ENCODE measurements at regions not wholly inside any gene's neighbourhood (a gene's known extent, or its start where the extent isn't known, plus 50 kb on each side); places are given as distances from the start of the nearest gene placed in this dataset.
A peak's percentile ranks its signal among the peaks of the same experiment; 100 is the strongest.

DNA sequence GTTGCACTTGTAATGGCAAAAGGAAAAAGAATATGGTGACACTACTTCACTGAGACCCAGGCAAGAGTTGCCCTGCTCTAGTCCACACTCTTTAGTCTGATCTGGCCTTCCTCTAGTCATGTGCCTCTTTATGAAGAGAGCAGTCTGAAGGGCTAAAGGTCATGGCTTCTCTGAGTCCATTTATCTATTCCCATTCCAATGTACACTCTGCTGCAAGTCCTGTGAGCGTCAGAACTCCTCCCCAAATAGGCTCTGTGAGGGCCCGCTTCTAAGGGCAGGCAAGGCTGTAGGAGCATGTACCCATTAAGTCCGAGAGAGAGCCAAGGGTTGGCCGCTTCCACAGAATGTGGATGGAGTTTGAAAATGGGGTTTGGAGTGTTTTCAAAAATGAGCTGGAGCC lies 209.3 kb downstream of the AHR start (continued):
- TF ChIP-seq, protein P1, sequence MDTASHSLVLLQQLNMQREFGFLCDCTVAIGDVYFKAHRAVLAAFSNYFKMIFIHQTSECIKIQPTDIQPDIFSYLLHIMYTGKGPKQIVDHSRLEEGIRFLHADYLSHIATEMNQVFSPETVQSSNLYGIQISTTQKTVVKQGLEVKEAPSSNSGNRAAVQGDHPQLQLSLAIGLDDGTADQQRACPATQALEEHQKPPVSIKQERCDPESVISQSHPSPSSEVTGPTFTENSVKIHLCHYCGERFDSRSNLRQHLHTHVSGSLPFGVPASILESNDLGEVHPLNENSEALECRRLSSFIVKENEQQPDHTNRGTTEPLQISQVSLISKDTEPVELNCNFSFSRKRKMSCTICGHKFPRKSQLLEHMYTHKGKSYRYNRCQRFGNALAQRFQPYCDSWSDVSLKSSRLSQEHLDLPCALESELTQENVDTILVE (CRISPR knock-in tag; IDR thresholded peaks at IDR 0.05), result peak; percentile 55; the same call in 1 of the 2 replicates
- peak; percentile 83; the same call in 1 of the 2 replicates for TF ChIP-seq ZNF292 (CRISPR knock-in tag; IDR thresholded peaks at IDR 0.05; ENCODE audit: borderline replicate concordance, low read depth)
- TF ChIP-seq ZEB1 (IDR thresholded peaks at IDR 0.05; ENCODE audit: insufficient replicate concordance, low read depth), result no peak
- TF ChIP-seq SMAD3 (CRISPR knock-in tag; IDR thresholded peaks at IDR 0.05), result peak; percentile 45; the same call in 1 of the 2 replicates
- no peak for TF ChIP-seq ETV5 (CRISPR knock-in tag; IDR thresholded peaks at IDR 0.05; ENCODE audit: borderline replicate concordance)
- TF ChIP-seq ZNF629 (CRISPR knock-in tag; conservative IDR thresholded peaks at IDR 0.05), result peak; percentile 99
- TF ChIP-seq ZSCAN9 (CRISPR knock-in tag; IDR thresholded peaks at IDR 0.05; ENCODE audit: borderline replicate concordance), result peak; percentile 37; the same call in 1 of the 2 replicates
- TF ChIP-seq ZNF235 (CRISPR knock-in tag; IDR thresholded peaks at IDR 0.05; ENCODE audit: borderline replicate concordance), result no peak
- no peak for TF ChIP-seq ATAD3A (CRISPR knock-in tag; IDR thresholded peaks at IDR 0.05)
- TF ChIP-seq ZNF3 (CRISPR knock-in tag; IDR thresholded peaks at IDR 0.05), result peak; percentile 43; the same call in 1 of the 2 replicates
- TF ChIP-seq ZNF121 (CRISPR knock-in tag; IDR thresholded peaks at IDR 0.05), result peak; percentile 85
- TF ChIP-seq, protein P2, sequence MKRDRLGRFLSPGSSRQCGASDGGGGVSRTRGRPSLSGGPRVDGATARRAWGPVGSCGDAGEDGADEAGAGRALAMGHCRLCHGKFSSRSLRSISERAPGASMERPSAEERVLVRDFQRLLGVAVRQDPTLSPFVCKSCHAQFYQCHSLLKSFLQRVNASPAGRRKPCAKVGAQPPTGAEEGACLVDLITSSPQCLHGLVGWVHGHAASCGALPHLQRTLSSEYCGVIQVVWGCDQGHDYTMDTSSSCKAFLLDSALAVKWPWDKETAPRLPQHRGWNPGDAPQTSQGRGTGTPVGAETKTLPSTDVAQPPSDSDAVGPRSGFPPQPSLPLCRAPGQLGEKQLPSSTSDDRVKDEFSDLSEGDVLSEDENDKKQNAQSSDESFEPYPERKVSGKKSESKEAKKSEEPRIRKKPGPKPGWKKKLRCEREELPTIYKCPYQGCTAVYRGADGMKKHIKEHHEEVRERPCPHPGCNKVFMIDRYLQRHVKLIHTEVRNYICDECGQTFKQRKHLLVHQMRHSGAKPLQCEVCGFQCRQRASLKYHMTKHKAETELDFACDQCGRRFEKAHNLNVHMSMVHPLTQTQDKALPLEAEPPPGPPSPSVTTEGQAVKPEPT (CRISPR knock-in tag; IDR thresholded peaks at IDR 0.05; ENCODE audit: low read depth), result no peak
- TF ChIP-seq ZNF224 (CRISPR knock-in tag; IDR thresholded peaks at IDR 0.05), result no peak
- TF ChIP-seq, protein P3, sequence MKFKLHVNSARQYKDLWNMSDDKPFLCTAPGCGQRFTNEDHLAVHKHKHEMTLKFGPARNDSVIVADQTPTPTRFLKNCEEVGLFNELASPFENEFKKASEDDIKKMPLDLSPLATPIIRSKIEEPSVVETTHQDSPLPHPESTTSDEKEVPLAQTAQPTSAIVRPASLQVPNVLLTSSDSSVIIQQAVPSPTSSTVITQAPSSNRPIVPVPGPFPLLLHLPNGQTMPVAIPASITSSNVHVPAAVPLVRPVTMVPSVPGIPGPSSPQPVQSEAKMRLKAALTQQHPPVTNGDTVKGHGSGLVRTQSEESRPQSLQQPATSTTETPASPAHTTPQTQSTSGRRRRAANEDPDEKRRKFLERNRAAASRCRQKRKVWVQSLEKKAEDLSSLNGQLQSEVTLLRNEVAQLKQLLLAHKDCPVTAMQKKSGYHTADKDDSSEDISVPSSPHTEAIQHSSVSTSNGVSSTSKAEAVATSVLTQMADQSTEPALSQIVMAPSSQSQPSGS (CRISPR knock-in tag; IDR thresholded peaks at IDR 0.05), result peak; percentile 54; the same call in 1 of the 2 replicates
- peak; percentile 51 for TF ChIP-seq CEBPG (CRISPR knock-in tag; IDR thresholded peaks at IDR 0.05)
- TF ChIP-seq JUNB (CRISPR knock-in tag; IDR thresholded peaks at IDR 0.05; ENCODE audit: borderline replicate concordance), result no peak
- TF ChIP-seq, protein P4, sequence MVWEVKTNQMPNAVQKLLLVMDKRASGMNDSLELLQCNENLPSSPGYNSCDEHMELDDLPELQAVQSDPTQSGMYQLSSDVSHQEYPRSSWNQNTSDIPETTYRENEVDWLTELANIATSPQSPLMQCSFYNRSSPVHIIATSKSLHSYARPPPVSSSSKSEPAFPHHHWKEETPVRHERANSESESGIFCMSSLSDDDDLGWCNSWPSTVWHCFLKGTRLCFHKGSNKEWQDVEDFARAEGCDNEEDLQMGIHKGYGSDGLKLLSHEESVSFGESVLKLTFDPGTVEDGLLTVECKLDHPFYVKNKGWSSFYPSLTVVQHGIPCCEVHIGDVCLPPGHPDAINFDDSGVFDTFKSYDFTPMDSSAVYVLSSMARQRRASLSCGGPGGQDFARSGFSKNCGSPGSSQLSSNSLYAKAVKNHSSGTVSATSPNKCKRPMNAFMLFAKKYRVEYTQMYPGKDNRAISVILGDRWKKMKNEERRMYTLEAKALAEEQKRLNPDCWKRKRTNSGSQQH (CRISPR knock-in tag; IDR thresholded peaks at IDR 0.05; ENCODE audit: low read depth), result no peak
- no peak for TF ChIP-seq KMT2A (CRISPR knock-in tag; IDR thresholded peaks at IDR 0.05)
- TF ChIP-seq ATF1 (CRISPR knock-in tag; IDR thresholded peaks at IDR 0.05), result peak; percentile 27; the same call in 1 of the 2 replicates
- TF ChIP-seq, protein P5, sequence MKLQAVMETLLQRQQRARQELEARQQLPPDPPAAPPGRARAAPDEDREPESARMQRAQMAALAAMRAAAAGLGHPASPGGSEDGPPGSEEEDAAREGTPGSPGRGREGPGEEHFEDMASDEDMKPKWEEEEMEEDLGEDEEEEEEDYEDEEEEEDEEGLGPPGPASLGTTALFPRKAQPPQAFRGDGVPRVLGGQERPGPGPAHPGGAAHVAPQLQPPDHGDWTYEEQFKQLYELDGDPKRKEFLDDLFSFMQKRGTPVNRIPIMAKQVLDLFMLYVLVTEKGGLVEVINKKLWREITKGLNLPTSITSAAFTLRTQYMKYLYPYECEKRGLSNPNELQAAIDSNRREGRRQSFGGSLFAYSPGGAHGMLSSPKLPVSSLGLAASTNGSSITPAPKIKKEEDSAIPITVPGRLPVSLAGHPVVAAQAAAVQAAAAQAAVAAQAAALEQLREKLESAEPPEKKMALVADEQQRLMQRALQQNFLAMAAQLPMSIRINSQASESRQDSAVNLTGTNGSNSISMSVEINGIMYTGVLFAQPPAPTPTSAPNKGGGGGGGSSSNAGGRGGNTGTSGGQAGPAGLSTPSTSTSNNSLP (IDR thresholded peaks at IDR 0.05; ENCODE audit: low read depth, low read length), result peak; percentile 55; the same call in 1 of the 2 replicates
- no peak for TF ChIP-seq RARG (CRISPR knock-in tag; IDR thresholded peaks at IDR 0.05; ENCODE audit: low read depth)
- TF ChIP-seq, protein P6, sequence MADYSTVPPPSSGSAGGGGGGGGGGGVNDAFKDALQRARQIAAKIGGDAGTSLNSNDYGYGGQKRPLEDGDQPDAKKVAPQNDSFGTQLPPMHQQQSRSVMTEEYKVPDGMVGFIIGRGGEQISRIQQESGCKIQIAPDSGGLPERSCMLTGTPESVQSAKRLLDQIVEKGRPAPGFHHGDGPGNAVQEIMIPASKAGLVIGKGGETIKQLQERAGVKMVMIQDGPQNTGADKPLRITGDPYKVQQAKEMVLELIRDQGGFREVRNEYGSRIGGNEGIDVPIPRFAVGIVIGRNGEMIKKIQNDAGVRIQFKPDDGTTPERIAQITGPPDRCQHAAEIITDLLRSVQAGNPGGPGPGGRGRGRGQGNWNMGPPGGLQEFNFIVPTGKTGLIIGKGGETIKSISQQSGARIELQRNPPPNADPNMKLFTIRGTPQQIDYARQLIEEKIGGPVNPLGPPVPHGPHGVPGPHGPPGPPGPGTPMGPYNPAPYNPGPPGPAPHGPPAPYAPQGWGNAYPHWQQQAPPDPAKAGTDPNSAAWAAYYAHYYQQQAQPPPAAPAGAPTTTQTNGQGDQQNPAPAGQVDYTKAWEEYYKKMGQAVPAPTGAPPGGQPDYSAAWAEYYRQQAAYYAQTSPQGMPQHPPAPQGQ (CRISPR knock-in tag; IDR thresholded peaks at IDR 0.05; ENCODE audit: borderline replicate concordance), result no peak
- no peak for TF ChIP-seq TP53 (CRISPR knock-in tag; conservative IDR thresholded peaks at IDR 0.05)

Measured in HepG2 (cell line).